Spinal cord (tissue), 9 donors: ENCODE measurements at regions not wholly inside any gene's neighbourhood (a gene's known extent, or its start where the extent isn't known, plus 50 kb on each side); places are given as distances from the start of the nearest gene placed in this dataset.

Experiments
- DNase-seq, 6 donors: peaks; one replicate each; pipeline versions ENCODE4 v3.0.0 to v3.0.0-alpha.2; 2013 to 2015; ENCODE audit warnings: low spot score in 6 of 6, low read depth in 4 of 6
- H3K27ac ChIP-seq: one replicate; pipeline ENCODE4 v1.5.1; 2013; ENCODE audit warnings: low read depth, low read length, control low read depth
- H3K27me3 ChIP-seq: one replicate; pipeline ENCODE4 v1.6.1; 2013; ENCODE audit warnings: low read length; ENCODE audit not compliant: control insufficient read depth, insufficient read depth
- H3K36me3 ChIP-seq: one replicate; pipeline ENCODE4 v1.6.1; 2013; ENCODE audit warnings: low read length; ENCODE audit not compliant: control insufficient read depth, insufficient read depth
- H3K4me1 ChIP-seq: one replicate; pipeline ENCODE4 v1.6.1; 2013; ENCODE audit warnings: low read length; ENCODE audit not compliant: control insufficient read depth, insufficient read depth
- H3K4me3 ChIP-seq: one replicate; pipeline ENCODE4 v1.5.1; 2013; ENCODE audit warnings: low read depth, low read length, control low read depth
- H3K9me3 ChIP-seq: one replicate; pipeline ENCODE4 v1.6.1; 2013; ENCODE audit warnings: low read length; ENCODE audit not compliant: control insufficient read depth, insufficient read depth
- WGBS: methylation state at CpG from one replicate; pipeline ENCODE4 v1.1.5; 2013; ENCODE audit warnings: missing lambda C conversion rate; ENCODE audit not compliant: insufficient coverage; 5-methylcytosine and 5-hydroxymethylcytosine counted together
- donor health status: healthy.

DNA sequence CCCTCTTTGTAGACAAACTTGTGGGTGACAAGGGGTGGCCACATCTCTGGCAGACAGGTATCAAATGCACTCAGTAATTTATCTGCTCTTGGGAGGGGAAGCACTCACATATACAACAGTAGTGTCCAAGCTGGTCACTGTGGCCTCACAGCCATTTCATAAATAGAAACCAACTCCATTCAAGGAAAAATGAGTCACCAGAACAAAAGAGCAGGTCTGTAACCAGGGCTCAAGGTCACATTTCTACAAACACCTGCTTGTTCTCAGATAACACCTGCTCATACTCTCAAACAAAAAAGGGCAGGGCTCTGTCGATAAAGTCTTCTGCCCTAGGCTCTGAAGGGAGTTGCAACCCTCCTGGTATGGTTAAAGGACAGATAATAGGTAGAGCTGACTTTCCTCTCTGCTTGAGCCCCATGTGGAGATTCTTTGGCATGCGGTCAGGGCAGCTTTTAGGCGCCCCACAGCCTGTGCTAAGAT is 459.0 kb downstream of the BCL11A start:
- H3K27me3 ChIP-seq: no peaks in the 10 kb centered on the region
- H3K9me3 ChIP-seq: no peaks in the 10 kb centered on the region
- H3K4me1 ChIP-seq: no peaks in the 10 kb centered on the region
- no peak for DNase-seq
- WGBS: 86% methylated on average over 3 of the region's 3 CpGs
- no peaks in the 10 kb centered on the region for H3K36me3 ChIP-seq
- H3K4me3 ChIP-seq: no peak overlapping the region
- H3K27ac ChIP-seq: no peak overlapping the region

DNA sequence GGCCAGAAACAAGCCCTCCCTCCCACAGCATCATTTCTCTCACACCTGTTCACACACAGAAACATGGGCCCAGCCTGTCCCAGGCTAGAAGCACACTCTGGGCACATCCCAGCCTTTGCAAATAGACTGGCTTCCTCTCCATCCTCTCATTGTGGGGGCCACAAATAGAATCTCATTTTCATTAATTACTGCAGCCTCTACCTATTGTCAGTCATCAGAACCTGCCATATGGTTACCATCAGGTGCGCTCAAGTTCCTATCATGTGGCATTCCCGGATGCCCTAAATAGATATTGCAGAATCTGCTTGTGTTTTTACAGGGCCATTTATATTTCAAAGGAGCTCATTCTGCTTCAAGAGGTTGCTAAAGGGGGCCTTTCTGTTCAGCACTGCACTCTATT is 460.7 kb downstream of the BCL11A start:
- Histone ChIP-seq H3K36me3 (no peaks in the 10 kb centered on the region), H3K4me1 (no peaks in the 10 kb centered on the region), H3K27me3 (no peaks in the 10 kb centered on the region), H3K9me3 (no peaks in the 10 kb centered on the region), H3K27ac (no peak overlapping the region), H3K4me3 (no peak overlapping the region)
- DNase-seq: no peak
- WGBS: 100% methylated on average over 2 of the region's 2 CpGs

DNA sequence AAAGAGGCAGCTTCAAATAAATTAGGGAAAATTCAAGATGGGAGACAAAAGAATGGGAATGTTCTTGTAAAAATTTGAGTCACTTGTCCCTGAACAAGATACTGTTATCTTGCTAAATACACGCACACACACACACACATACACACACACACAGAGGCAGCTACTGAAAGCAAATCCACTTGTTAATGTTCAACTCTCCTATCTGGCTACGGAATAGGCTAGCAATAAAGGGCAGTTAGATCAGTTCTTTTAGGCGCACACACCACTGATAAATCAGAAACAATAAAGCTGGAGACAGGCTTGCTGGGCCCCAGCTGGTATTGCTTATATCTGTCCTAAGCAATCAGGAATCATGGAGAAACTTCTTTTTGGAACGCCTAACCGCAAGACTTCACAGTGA is 461.6 kb downstream of the BCL11A start:
- no peaks in the 10 kb centered on the region for H3K27me3 ChIP-seq
- H3K36me3 ChIP-seq: no peaks in the 10 kb centered on the region
- no CpG with 5 or more reads among the region's 5 CpGs for WGBS
- no peaks in the 10 kb centered on the region for H3K4me1 ChIP-seq
- H3K4me3 ChIP-seq: no peak overlapping the region
- H3K27ac ChIP-seq: no peak overlapping the region
- DNase-seq: no peak
- no peaks in the 10 kb centered on the region for H3K9me3 ChIP-seq

DNA sequence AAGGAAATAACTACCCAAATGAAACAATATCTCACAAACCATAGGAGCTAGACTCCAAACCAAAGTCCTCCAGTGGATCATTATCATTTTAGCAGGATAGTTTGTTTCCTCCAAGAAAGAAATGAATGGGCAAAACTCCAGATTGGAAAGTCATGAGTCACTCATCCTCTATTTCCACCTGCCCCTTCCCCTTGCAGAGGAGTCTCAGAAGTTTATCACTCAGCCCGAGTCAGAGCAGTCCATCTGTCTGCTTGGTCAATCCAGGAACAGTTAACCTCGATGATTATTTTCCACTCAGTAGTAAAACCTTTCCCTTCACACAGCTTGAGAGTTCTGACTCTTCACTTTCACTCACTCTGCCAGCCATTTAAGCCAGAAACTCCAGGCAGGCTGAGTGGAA is 462.2 kb downstream of the BCL11A start:
- 75% methylated on average over 2 of the region's 2 CpGs for WGBS
- no peaks in the 10 kb centered on the region for H3K27me3 ChIP-seq
- no peak overlapping the region for H3K4me3 ChIP-seq
- H3K4me1 ChIP-seq: no peaks in the 10 kb centered on the region
- no peaks in the 10 kb centered on the region for H3K36me3 ChIP-seq
- H3K9me3 ChIP-seq: no peaks in the 10 kb centered on the region
- H3K27ac ChIP-seq: no peak overlapping the region
- no peak for DNase-seq

DNA sequence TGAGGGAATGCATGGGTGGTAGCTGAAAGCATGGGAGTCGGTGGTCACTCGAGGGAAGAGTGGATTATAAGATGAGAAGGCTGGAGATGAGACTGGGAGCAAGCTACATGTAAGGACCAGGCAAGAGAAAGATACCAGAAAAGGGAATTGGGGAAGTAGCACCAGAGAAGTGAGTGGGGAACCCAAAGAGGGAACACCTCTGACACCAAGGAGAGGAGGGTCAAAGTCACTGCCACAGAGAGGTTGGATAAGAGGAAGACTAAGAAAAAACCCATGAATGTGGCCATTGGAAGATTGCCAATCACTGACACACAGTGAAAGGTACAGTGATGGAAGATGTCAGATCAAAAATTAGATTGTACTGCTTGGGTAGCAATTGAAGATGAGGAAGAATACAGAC is 473.9 kb downstream of the BCL11A start:
- H3K9me3 ChIP-seq: no peaks in the 10 kb centered on the region
- no peak overlapping the region for H3K4me3 ChIP-seq
- WGBS: 97% methylated on average over 2 of the region's 2 CpGs
- no peak overlapping the region for H3K27ac ChIP-seq
- no peak for DNase-seq
- H3K27me3 ChIP-seq: no peaks in the 10 kb centered on the region
- H3K36me3 ChIP-seq: no peaks in the 10 kb centered on the region
- H3K4me1 ChIP-seq: no peaks in the 10 kb centered on the region

DNA sequence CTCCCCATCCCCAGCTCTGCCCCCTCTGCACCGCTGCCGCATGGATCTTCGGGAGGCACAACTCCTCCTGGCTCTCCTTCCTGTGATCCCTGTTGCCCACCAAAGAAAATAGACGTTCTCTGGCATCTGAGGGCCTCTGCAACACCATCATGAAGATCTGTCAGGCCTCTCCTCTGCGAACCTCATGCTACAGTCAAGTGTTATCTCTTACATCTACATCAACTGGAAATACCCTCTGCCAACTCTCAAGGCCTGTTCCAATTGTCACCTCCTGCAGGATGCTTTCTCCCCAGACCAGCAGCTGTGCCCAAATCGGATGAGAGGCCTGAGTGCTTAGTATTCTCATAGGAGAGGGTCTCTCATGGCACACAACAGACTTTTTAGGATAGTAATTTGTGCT is 478.4 kb downstream of the BCL11A start:
- no peaks in the 10 kb centered on the region for H3K27me3 ChIP-seq
- no peak overlapping the region for H3K4me3 ChIP-seq
- no peaks in the 10 kb centered on the region for H3K36me3 ChIP-seq
- H3K9me3 ChIP-seq: no peaks in the 10 kb centered on the region
- no peak overlapping the region for H3K27ac ChIP-seq
- WGBS: 94% methylated on average over 5 of the region's 6 CpGs
- peaks cover 5% of the 10 kb centered on the region for H3K4me1 ChIP-seq
- DNase-seq: no peak

DNA sequence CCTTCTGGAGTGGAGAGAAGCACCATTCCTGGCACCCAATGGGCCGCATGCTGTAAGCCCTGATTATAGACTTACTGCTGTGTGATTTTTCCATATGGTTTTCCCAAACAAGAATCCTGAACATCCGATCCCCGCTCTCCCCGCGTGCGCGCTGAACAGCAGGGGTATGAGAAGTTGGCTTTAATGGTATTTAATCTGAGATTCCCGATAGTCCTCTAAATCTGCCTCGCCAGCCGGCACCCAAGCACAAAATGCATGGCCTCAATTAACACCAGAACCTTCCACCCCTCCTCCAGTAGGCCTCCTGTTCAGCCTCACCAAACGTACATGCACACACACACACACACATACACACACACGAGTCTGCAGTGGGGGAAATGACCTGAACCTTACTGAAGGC is 480.3 kb downstream of the BCL11A start:
- no peaks in the 10 kb centered on the region for H3K27me3 ChIP-seq
- H3K36me3 ChIP-seq: no peaks in the 10 kb centered on the region
- DNase-seq: no peak
- H3K9me3 ChIP-seq: no peaks in the 10 kb centered on the region
- H3K27ac ChIP-seq: no peak overlapping the region
- WGBS: 100% methylated on average over 1 of the region's 12 CpGs
- H3K4me3 ChIP-seq: no peak overlapping the region
- H3K4me1 ChIP-seq: peaks cover 5% of the 10 kb centered on the region

DNA sequence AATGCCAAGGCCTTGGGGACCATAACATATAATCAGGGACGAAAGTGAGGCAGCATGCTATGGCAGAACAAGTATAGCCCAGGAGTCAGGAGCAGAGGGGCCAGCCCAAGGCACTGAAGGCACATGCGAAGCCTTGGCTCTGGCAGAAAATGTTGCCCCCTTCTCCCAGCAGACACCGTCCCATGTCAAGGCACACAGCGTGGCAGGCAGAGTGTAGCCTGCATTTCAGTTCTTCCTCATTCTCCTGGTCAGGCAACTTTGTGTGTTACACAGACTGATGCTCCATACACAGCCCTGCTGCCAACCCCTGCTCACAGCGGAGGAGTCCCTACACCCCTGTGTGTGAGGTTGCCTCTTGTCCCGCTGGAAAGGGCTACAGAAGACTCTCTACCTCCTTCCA is 480.8 kb downstream of the BCL11A start:
- Histone ChIP-seq H3K9me3 (no peaks in the 10 kb centered on the region), H3K4me3 (no peak overlapping the region), H3K27me3 (no peaks in the 10 kb centered on the region), H3K36me3 (no peaks in the 10 kb centered on the region), H3K27ac (no peak overlapping the region), H3K4me1 (peaks cover 5% of the 10 kb centered on the region)
- DNase-seq: no peak
- 97% methylated on average over 4 of the region's 6 CpGs for WGBS

DNA sequence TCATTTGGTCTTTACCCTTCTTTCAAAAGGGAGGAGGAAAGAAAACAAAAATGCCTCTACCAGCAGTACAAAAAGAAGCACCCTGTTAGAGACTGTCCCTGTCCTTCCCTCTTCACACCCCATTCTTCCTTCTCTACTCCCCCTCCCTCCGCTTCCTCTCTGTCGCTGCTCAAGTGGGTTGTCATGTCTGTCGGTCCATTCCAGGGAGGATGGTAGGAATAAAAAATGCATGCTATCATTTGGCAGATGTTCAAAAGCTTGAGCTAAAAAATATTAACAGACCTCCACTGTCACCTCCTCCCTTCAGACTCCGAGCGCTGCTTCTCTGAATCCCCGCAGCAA is 482.0 kb downstream of the BCL11A start:
- WGBS: 28% methylated on average over 3 of the region's 6 CpGs
- peak in 1 of 6 donors; percentile 26 for DNase-seq
- no peak overlapping the region for H3K4me3 ChIP-seq
- H3K27ac ChIP-seq: no peak overlapping the region
- no peaks in the 10 kb centered on the region for H3K36me3 ChIP-seq
- no peaks in the 10 kb centered on the region for H3K27me3 ChIP-seq
- peaks cover 5% of the 10 kb centered on the region for H3K4me1 ChIP-seq
- H3K9me3 ChIP-seq: no peaks in the 10 kb centered on the region

DNA sequence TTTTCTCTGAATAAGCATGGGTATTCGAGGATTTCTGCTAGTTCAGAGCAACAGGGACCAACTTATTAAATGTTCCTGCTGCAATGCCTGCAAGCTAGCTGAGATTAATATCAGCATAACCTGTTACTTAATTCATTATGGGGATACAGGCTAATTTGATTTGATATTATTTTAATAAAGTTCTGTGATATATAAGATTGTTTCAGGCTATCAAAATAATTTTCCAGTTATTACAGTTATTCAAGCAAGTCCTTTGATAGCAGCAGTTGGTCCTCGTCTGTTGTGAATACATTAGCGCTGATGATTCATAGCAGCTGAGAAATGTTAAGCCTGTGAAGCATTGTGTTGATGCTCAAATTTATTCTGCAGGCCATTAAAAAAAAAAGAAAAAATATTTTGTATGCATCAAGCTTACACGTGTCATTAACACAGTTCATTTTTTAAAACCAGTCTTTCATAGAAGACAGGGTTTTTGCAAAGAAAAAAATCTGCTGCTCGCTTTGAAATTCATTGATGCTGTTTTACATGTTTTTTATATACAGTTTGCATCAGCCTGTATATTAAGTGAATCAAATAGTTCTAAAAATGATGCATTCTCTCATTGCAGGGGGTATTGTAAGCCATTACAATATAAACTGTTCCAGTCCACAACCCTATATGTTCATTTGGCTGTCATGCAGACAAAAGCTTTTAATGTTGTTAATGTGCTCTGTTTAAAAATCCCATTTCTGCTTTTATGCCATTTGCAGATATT is 482.5 kb downstream of the BCL11A start:
- no peak overlapping the region for H3K4me3 ChIP-seq
- WGBS: 40% methylated on average over 1 of the region's 5 CpGs
- no peaks in the 10 kb centered on the region for H3K27me3 ChIP-seq
- H3K4me1 ChIP-seq: peaks cover 5% of the 10 kb centered on the region
- H3K36me3 ChIP-seq: no peaks in the 10 kb centered on the region
- no peaks in the 10 kb centered on the region for H3K9me3 ChIP-seq
- no peak overlapping the region for H3K27ac ChIP-seq
- peak in 2 of 6 donors; percentile 73 to 87 for DNase-seq
